ENCODE measurements at regions not wholly inside any gene's neighbourhood (a gene's known extent, or its start where the extent isn't known, plus 50 kb on each side); places are given as distances from the start of the nearest gene placed in this dataset.

DNA sequence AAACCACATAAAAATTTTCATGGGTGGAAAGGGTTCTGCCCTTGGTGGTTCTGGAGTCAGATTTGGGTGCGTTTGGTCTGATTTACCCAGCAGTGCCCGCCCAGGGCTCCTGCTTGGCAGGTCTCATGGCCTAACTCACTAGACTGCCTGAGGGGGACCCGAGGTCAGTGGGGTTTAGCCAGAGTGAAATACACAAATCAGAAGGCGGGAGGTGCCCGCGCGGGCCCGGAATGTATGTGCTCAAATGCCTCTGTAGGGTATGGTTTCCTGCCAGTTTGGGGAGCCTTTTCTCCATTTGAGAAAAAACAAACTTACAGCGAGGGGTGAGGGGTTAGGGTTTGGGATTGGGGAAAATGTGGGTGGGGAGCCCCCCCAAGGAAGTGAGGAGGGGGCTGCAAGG lies 70.9 kb upstream of the POLG start:
- H3K4me3 ChIP-seq (ENCODE audit: low read depth, low read length): no peak overlapping the region
- TF ChIP-seq, protein P1, sequence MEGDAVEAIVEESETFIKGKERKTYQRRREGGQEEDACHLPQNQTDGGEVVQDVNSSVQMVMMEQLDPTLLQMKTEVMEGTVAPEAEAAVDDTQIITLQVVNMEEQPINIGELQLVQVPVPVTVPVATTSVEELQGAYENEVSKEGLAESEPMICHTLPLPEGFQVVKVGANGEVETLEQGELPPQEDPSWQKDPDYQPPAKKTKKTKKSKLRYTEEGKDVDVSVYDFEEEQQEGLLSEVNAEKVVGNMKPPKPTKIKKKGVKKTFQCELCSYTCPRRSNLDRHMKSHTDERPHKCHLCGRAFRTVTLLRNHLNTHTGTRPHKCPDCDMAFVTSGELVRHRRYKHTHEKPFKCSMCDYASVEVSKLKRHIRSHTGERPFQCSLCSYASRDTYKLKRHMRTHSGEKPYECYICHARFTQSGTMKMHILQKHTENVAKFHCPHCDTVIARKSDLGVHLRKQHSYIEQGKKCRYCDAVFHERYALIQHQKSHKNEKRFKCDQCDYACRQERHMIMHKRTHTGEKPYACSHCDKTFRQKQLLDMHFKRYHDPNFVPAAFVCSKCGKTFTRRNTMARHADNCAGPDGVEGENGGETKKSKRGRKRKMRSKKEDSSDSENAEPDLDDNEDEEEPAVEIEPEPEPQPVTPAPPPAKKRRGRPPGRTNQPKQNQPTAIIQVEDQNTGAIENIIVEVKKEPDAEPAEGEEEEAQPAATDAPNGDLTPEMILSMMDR (IDR thresholded peaks at IDR 0.05; ENCODE audit: control insufficient read depth, extremely low read depth, insufficient read depth): no peak
- no peak for DNase-seq (ENCODE audit: low read depth)

DNA sequence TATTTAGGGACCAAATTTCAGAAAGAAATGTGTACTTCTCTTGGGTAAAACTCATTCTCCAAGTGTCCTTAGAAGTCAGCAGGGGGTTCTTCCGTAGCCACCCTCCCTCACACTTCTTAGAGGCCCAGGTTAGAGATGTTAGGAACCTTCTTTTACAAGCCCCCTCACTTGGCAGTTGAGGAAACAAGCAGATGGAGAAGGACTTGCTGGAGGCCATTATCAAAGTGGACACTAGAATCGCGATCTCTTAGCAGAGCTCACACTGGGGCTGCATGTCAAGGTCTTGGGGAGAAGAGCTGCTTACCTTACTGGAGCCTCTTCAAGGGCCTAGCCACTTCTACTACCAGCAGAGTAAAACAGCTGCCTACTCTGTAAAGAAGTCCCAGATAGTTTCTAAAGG lies 69.4 kb upstream of the POLG start:
- no peak overlapping the region for H3K4me3 ChIP-seq (ENCODE audit: low read depth, low read length)
- DNase-seq (ENCODE audit: low read depth): no peak
- TF ChIP-seq, protein P1 (IDR thresholded peaks at IDR 0.05; ENCODE audit: control insufficient read depth, extremely low read depth, insufficient read depth): no peak

DNA sequence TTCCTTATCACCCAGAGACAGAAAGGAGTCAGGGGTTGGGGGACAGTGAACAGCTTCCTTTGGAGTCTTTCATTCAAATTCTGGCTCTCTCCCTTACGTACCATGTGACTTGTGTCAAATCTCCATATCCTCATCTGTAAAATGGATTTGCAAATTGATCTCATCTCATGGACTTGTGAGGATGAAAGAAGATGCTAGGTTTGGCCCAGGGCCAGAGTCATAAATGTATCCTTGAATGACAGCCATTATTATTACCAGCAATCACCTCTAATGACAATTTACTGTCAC lies 67.8 kb upstream of the POLG start:
- TF ChIP-seq, protein P1 (IDR thresholded peaks at IDR 0.05; ENCODE audit: control insufficient read depth, extremely low read depth, insufficient read depth): no peak
- DNase-seq (ENCODE audit: low read depth): no peak
- no peak overlapping the region for H3K4me3 ChIP-seq (ENCODE audit: low read depth, low read length)

DNA sequence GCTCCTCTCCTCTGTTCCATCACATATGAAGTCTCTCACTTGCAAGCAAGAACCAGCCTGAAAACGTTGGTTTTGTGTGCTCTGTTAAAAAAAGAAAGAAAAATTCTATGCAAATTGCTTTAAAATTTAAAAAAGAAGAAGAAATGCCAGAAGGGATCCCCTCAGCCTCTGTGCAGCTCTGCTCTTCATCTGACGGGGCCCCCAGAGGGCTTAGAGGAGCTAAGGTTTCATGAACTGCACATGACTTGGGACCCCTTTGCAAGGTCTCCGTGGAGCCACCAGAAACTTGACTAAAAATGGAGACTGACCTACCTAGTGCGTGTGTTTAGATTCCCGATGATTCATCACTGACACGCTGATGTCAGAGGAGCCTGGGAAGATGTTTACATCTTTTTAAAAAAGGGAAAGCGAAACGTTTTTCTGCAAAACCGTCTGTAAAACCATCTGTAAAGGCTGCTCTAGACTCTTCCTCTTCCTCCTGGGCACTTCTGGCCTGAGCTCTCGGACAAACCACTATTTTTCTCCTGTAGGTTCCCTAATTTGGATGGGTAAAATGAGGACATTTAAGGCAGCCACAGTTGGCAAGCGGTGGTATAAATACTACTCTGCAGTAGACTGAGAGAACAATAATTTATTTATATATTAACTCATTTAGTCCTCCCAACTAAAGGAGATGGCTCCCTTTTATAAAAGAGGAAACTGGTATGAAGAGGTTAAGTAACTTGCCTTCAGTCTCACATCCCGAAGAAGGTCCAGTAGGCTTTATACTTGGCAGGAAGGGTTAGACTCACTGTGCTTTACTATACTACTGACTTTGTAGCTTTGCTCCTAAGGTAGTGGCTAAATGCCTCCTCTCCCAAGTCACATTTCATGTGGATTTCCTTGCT lies 67.2 kb upstream of the POLG start:
- TF ChIP-seq, protein P1 (IDR thresholded peaks at IDR 0.05; ENCODE audit: control insufficient read depth, extremely low read depth, insufficient read depth): no peak
- no peak overlapping the region for H3K4me3 ChIP-seq (ENCODE audit: low read depth, low read length)
- no peak for DNase-seq (ENCODE audit: low read depth)

DNA sequence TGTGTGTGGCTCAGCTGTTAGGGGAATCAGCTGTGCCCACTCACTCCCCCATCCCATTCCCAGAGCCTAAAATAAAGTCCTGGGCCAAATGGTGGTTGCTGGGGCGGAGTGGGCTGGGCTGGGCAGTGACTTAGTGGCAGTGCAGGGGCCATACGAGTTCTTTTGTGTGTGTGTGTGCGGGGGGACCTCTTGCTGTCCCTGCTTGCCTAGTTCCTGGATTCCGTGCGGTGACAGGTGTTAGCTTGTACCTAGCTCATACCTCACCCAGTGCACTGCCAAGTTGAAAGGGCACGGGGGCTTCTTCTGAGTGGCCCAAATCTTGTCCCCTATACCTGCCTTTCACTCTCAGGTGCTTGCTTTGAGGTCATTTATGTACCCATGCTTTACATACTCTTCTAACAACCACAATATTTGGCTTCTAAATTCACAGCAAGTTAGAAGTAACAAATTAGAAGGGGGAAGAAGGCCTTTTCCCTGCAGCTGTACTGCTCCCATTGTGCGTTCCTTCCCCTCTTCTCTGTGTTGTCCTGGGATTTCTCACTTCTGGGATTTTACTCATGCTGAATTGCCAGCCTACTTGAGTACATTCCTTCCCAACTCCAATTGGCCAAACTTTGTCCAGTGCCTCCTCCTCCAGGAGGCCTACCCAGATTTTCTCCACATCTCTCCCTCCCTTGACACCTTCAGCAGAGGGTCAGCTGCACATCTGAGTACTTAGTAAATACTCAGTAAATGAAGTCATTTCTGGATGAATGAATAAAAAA lies 66.3 kb upstream of the POLG start:
- DNase-seq (ENCODE audit: low read depth): no peak
- H3K4me3 ChIP-seq (ENCODE audit: low read depth, low read length): no peak overlapping the region
- TF ChIP-seq, protein P1 (IDR thresholded peaks at IDR 0.05; ENCODE audit: control insufficient read depth, extremely low read depth, insufficient read depth): no peak

DNA sequence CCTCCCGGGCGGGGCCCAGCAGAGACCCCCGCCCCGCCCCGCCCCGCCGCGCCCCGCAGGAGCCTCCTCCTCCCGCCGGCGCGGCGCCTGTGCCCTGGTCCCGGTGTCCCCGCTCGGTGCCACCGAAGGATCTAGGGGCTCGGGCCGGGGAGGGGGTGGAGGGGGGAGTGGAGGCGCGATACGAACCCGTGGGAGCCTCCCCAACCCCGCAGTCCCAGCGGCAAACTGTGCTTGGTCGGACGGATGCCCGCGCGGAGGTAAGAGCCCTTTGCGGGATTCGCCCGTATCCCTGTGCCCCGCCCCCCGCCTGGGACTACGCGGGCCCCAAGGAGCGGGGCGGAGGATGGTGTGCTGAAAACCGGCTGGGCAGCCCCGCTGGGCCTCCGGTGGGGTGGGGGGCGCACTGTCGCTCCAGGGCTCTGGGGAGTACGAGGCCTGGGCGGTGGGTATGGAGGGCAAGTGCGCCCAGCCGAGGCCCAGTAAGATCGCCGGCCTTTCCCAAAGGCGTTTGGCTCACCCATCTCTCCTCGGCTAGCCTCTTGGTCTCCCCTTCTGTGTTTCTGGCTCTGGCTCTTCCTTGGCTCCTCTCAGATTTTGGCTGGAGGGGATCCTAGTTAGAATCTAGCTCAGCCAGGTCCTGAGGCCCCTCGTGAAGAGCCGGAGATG lies 65.6 kb upstream of the POLG start:
- no peak overlapping the region for H3K4me3 ChIP-seq (ENCODE audit: low read depth, low read length)
- TF ChIP-seq, protein P1 (IDR thresholded peaks at IDR 0.05; ENCODE audit: control insufficient read depth, extremely low read depth, insufficient read depth): no peak
- DNase-seq (ENCODE audit: low read depth): no peak

Measured in LNCaP clone FGC (cell line).